GM18517 (cell line): ENCODE measurements at regions not wholly inside any gene's neighbourhood (a gene's known extent, or its start where the extent isn't known, plus 50 kb on each side); places are given as distances from the start of the nearest gene placed in this dataset.

Experiments used
- ATAC-seq: cut with Tn5 transposase; IDR thresholded peaks from one replicate; pipeline ENCODE4 v1.9.1; 2021; ENCODE audit warnings: mild to moderate bottlenecking, moderate library complexity; ENCODE audit not compliant: unreplicated experiment

DNA sequence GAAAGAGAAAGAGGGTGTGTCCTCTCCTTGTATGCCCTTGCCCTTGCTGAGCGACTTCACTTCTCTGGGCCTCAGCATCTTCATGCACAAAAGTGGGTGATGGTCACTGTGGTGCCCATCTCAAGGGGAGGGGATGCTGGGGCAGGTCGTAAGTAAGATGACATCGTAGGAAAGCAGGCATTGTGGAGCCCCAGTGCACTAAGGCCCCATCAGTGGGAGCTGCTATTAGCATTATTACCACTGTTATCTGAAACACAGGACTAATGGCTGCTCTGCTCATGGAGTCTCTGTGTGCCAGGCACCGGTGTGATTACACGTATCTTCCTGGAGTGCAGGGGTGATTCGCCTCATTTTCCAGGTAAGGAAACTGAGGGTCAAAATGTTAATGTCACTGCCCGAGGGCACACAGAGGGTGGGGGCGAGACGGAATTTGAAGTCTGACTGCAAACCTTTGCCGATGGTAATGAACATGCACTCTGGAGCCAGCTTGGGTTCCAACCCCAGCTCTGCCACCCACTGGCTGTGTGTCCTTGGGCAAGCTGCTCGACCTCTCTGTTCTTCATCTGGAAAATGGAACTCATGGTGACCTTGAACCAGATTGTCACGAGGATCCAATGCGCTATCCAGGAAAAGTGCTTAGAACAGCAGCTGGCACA is 63.2 kb upstream of the GSE1 start:
- ATAC-seq, result no peak

DNA sequence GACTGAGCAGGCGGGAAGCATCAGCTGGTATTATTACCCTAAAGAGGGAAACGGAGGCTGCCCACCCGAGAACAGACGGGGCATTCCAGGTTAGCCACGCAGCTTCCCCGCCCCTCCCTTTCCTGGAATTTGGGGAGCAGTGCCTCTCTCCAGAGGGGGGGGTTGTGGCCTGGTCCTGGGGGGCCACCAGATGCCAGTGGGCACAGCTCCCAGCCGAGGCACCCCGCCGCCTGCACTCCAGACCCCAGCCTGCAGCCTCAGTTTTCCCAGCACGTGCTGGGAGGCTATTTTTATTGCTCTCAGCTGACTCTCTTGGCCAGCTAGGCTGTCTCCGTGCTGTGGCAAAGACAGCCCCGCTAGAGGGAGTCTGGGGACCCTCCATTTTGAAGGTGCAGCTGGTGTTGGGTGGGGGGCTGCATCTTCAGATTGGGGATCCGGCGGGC is 62.7 kb upstream of the GSE1 start:
- no peak for ATAC-seq

DNA sequence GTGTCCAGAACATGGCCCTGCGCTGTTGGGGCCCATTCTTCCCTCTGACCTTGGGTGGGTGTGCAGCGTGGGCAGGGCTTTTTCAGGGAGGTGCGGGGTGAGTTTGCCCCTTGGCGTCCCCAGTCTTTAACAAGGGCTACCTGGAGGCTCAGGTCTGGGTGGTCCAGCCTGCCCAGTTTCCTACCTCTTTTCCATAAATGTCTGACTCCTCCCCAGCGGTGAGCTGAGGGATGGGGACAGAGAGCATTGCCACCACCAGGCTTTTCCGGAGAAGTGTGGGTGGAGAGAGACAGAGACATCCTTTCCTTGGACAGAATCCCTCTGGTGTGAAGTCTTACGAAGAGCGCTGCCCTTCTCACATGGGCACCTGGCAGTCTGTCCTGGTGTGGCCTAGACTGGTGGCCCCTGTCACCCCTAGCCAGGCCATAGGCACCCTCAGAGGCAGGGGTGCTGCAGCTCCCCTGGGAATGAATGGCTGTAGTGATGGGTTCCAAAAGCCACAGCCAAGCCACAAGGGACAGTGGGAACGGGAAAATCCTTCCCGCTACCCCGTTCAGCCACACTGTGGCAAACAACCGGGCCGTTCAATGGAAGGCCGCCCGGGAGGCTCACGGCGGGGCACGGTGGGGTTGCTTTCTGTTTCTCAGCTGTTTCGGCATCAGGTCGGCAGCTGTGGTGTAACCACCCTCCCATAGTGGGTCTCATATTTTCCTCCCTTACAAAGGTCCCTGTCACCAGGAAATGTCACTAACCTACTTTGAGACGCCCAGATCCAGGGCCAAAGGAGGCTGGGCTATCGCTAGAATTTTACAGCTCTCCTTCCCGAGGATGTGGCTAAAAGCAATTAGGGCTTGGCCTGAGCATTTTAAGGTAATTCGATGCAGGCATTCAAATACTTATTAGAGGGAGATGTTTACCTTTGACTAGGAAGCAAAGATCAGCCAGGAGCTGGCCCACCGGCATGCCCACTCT is 61.9 kb upstream of the GSE1 start:
- no peak for ATAC-seq

DNA sequence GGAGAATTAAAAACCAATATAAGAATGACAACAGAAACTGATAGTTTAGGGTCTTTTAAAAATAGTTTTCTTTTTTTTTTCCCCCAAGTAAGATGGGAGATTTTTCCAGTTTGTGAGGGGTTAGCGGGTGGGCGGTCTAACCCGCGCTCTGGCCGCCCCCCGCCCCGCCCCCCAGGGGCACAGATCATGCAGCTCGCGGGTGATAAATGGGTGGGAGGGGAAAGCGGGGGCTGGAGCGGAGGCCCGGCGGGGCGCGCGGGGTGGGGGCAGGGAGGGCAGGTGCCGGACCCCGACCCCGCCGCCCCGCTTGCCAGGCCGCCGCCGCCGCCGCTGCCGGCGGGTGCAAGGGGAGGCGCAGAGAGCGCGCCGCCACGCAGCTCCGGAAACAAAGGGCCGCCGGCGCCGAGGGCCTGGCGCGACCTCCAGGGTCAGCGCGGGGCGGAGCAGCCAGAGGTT is 60.1 kb upstream of the GSE1 start:
- no peak for ATAC-seq

DNA sequence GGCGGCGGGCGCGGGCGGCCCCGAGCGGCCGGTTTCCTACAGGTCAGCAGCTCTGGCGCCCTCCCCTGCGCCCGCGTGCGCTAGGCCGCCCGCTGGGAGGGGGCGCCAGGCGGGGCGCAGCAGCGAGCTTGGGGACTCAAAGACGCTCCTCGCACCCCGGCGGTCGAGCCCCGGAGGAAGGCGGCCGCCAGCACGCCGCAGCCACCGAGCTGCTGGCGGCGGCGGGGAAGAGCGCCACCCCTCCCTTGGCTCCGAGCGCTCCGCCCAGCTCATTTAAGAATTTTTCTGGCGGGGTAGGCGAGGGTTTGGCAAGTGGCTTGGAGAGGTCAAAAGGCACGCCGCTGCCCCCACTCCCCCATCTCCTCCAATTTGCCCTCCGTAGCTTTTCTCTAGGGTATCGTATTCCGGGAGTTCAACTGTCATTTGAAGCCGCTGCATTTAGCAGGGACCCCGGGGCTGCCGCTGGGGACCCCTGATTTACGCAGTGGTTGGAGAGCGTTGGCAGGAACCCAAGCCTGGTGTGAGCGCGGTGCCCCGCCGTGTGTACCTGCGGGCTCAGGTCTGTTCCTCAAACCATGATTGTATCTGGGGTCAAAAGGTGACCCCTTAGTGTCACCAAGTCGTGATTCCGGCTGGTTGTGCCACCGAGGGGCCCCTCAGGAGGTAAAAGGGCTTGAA is 59.5 kb upstream of the GSE1 start:
- peak; percentile 30 for ATAC-seq

DNA sequence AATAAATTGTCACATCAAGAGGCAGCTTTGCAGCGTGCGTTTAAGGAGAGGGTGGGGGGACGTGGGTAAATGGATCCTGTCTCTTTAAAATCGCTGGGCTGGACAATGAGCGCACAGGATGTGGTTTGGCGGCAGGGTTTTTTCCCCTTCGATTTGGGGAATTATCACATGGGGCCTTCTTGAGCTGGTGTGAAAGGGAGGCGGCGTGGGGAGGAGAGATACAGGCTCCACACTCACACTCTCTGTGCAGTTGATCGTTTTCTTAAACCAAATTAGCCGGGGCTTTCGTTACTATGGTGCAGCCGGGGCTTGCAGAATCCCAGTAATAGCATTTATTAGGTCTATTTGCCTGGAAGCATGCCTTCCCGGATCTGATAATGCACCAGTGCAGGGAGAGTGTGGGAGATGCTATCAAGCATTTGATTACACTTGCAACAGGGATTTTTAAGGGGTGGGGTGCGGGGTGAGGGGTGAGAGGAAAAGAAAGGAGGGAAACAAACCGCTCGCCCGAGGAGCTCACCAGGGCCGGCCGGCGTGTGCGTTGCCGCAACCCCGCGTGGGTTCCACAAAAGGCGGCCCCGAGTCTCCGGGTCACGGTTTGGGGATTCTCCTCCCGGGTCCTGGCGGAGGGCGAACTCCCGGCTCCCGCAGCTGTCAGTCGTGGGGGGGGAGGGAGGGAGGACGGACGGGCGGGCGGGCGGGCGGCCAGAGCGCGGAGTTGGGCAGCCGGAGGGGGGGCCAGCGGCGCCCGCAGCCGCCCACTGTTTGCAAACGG is 58.8 kb upstream of the GSE1 start:
- peak; percentile 55 for ATAC-seq

DNA sequence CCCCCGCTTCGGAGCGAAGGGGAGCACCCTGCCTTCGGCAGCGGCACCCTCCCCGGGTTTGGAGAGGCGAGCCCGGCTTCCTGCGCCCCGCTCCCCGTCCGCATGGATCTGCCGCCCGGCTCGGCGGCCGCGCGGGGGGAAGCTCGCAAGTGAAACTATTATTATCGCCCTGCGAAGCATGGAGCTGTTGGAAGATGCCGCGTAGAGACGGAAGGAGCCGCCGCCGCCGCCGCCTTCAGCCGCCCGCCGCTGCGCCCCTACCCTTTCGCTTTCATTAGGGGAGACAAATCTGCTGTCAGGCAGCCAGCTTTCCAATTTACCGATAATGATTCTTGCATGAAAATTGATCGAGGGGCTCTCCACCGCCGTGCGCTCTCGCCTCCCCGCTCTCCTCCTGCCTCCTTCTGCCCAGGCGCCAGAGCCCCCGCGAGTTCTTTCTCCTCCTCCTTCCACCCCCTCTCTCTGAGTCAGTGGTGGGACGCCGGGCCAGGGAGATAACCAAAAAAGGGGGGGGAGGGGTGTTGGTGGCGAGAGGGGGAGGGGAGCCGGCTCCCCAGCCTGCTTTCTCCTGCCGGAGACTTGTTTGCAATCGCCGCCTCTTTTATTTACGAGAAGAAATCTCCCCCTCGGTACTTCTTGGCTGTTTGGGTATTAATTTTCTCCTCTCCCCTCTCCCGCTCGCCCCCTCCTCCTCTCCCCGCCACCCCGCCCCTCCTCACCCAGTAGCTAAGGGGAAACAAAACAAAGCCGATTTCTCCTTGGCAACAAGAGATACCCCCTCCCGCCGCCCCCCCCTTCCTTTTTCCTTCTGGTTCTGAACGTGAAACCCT is 58.0 kb upstream of the GSE1 start:
- no peak for ATAC-seq

DNA sequence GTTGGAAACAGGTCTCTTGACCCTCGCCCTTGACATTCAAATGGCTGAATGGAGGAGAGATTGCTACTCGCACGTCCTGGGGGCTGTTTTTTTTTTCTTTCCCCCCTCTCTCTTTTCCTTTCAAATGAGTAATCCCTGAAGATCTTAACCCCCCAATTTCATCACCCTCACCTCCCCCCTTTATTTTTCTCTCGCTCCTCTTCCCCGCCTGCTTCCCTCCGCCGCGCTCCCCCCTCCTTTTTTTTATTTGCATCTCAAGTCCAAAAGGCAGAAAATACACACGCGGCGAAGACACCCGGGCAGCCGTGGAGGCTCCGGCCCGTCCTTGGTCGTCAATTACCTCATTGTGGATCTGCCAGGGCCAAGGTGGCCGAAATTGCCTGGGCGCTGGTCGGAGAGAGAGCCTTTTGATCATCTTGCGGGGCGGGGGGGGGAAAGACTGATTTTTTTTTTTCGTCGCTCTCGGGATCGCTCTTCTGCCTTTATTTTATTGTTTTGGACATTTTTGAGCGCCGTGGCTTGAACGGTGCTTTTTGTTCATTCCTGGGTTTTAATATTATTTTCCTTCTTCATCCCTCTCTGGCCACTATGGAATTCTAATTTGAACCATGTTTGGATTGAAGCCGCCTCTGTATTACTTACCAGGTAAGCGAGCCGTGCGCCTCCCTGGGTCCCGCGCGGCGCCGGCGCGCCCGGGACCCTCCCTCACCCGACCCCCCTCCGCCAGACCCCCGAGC is 57.2 kb upstream of the GSE1 start:
- no peak for ATAC-seq

DNA sequence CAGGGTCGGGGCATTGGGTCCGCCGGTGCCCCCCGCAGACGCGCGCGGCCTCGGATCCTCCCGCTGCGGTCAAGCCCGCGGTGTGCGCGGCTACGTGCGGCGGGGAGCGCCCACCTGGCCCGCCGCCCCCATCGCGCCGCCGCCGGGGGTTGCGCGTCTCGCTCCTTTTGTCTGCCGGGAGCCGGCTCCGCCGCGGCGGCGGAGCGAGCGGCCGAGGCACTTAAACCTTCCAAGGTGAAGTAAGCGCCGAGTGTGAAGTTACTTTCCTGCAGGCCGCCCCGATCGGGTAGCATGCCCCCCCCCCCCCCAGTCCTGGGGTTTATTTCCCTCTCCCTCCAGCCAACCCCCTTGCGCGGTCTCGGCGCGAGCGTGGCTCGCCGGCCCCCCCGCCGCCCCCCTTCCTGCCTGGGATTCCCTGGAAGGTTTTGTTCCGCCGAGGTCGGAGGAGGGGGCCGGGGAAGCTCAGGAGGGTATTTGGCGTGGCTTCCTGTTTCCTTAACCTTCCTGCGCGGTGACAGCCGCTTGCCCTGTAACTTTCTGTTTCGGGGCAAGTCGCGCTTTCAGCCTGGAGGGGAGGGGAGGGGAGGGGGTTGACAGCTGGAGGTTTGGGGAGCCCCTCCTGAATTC is 56.6 kb upstream of the GSE1 start:
- no peak for ATAC-seq

DNA sequence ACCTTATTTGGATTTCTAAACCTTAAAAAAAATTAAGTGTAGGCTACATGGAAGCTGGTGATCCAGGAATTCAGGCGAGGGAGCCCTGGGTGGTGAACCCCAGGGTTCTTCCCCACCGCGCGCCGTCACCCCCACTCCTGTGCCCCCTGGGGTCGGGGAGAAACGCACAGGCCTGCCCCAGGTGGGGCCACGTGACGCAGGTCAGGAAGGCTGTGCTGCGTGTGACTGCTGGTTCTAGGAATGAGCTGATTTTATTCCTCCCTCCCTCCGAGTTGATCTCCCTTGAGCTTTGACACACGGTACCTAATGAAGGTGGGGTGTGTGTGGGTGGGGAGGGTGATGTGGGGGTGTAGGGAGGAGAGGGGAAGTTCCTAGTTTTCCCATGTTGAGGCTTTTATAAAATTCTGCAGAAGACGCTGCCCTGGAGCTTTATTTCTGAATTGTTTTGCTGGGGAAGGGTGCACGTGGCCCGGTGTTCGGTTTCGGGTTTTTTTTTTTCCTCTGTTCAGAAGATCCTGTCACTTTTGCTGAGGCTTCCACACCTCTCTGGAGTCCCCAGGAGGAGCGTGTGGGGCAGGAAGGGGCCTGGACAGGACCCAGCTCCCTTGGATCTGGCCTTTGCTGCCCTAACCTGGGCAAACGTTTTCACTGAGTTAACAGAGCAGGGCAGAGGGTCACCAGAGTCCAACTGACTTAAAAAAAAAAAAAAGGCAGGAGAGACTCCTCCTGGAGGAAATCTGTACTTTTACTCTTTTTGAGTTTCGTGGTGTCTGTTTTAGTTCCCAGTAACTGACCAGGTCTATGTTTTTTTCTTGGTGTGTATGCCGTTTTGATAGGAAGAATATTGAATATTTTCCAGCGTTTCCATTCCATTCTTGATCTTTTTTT is 55.8 kb upstream of the GSE1 start:
- ATAC-seq, result no peak

DNA sequence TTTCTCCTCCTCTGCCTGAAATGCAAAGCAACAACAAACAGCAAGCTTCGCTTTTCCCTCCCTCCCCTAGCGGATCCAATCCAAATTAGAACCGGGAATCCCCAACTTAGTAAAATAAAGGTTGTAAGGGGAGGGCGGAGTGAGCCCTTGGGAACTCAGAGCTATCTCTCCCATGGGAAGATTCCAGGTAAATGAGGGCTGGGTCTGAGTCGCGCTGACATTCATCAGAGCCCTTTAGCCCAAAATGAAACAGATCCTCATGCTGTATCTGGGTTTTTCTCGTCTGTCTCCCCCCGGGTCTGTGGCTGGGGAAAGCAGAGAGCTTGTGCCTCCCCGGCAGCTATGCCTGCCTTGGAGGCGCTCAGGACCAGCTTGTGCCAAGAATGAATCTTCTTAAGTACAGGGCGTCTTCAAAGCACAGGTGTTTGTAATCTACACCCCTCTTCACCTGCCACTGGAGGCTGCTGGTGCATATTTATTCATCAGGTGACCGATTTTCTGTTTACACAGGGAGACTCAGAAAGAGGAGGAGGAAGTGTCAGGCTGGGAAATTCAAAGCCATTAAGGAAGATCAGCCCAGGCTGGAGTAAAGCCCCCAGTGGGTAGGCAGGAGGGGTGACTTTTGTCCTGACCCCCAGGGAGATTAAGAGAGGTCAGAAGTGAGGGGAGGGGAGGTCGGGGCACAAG is 55.0 kb upstream of the GSE1 start:
- no peak for ATAC-seq

DNA sequence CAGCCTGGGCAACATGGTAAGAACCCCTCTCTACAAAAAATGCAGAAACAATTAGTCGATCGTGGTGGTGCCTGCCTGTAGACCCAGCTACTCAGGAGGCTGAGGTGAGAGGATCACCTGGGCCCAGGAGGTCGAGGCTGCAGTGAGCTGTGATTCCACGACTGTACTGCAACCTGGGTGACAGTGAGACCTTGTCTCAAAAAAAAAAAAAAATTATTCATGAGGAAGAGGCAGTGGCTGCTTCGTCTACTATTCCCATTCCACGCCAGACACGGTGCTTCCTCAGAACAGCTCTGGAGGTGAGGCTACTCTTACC is 52.2 kb upstream of the GSE1 start:
- no peak for ATAC-seq

DNA sequence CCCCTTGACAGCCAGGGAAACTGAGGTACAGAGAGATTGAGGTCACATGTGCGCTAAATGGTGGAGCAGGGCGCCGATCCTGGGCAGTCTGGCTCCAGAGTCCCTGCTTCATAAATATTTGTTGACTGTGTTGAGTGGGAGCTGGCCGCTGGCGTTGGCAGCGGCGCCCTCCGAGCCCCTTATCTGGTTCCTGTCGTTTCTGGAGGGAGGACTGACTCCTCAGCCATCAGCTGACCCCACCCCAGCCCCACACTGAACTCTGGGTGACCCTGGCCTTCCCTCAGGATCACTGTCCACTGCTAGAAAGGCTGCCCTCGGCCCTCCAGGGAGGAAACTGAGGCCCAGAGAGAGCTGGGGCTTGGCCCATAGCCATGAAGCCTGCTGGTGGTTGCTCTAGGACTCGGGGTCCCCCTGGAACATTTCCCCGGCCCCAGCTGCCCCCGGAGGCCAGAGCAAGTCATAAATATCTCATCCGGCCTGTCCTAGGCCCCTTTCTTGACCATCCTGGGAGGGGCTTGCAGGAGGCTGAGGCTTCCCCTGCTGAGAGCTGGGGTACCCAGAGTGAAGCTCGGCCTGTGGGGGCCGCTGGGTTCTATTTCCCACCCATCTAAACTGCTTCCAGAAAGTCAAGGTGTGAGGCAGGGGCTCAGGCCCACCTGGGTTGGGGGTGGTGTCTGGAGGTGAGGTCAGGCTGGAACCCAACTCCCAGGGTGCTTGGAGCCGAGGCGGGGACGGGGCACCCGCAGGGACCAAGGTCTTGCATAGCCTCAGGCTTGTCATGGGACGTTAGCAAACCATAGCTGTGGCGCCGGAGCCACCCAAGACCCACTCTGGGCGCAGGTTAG is 51.7 kb upstream of the GSE1 start:
- no peak for ATAC-seq

DNA sequence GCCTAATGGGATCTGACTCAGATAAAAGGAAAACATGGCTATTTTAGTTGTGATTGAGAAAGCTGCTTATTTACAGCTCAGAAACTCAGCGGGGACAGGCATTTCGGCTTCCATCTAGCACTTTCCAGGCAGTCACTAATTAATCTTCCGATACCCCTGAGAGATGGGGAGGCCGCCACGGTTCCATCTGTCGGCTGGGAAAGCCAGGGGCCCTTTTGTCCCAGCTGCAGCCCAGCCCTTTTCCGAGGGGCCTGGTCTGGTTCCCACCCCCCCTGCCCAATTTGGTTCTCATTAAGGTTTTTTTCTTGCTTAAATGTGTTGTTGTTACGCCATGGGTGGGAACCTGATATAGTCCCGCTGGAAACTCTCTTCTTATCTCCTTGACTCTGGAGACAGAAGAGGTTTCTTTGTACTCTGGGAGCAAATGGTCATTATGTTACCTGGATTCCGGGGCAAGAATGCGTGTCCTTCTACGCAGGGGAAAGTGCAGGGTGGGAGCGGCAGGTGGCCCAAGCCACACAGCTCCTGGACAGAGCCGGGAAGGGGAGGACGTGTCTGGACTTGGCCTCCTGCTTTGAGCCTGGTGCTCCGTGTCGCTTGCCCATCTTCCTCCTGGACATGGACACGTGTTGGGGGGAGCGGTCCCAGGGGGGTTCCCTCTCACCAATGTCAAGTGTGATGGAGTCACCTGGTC is 50.9 kb upstream of the GSE1 start:
- ATAC-seq, result no peak

DNA sequence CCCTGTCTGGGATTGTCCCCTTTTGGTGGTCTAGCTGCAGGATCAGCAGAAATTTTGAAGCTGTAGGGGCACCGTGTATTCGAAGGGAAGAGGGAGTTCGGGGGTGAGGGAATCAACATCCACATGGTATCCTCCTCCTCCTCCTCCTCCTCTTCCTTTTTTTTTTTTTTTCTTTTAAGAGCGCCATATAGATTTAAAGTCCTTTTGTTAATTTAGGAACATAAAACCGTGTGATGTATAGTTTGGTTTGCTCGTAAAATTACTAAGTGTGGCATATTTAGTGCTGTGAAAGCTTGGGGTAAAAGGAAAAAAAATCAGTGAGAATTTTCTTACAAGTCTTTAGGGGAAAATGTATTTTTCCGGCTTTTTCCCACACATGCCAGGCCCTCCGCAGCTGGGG is 50.1 kb upstream of the GSE1 start:
- ATAC-seq, result no peak
